ENCODE measurements at regions not wholly inside any gene's neighbourhood (a gene's known extent, or its start where the extent isn't known, plus 50 kb on each side); places are given as distances from the start of the nearest gene placed in this dataset.

DNA sequence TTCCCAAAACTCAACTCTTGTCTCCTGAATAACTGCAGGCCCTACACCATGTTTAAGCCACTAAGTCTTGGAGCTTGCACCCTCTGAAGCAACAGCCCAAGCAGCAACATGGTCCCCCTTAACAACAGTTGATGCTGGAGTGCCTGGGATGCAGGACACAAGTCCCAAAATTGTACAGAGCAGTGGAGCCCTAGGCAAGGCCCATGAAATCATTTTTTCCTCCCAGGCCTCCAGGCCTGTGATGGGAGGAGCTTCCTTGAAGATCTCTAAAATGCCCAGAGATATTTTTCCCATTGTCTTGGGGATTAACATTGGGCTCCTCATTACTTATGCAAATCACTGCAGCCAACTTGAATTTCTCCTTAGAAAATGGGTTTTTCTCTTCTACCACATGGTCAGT, 311.9 kb upstream of the EPHA3 start:
- DNase-seq: no peak
- no peaks in the 10 kb centered on the region for H3K36me3 ChIP-seq
- no peak overlapping the region for H3K4me3 ChIP-seq (ENCODE audit: low read depth, low read length)
- H3K4me1 ChIP-seq: no peaks in the 10 kb centered on the region
- H3K27me3 ChIP-seq: no peaks in the 10 kb centered on the region
- TF ChIP-seq, protein P1, sequence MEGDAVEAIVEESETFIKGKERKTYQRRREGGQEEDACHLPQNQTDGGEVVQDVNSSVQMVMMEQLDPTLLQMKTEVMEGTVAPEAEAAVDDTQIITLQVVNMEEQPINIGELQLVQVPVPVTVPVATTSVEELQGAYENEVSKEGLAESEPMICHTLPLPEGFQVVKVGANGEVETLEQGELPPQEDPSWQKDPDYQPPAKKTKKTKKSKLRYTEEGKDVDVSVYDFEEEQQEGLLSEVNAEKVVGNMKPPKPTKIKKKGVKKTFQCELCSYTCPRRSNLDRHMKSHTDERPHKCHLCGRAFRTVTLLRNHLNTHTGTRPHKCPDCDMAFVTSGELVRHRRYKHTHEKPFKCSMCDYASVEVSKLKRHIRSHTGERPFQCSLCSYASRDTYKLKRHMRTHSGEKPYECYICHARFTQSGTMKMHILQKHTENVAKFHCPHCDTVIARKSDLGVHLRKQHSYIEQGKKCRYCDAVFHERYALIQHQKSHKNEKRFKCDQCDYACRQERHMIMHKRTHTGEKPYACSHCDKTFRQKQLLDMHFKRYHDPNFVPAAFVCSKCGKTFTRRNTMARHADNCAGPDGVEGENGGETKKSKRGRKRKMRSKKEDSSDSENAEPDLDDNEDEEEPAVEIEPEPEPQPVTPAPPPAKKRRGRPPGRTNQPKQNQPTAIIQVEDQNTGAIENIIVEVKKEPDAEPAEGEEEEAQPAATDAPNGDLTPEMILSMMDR (IDR thresholded peaks at IDR 0.05; ENCODE audit: low read depth, low read length): no peak
- H3K9me3 ChIP-seq: no peaks in the 10 kb centered on the region; the same call in 1 of the 2 replicates

GRCh38 chr3:88807491-88808105, 299.8 kb upstream of the EPHA3 start:
- no peak overlapping the region for H3K4me3 ChIP-seq (ENCODE audit: low read depth, low read length)
- no peak for DNase-seq
- H3K36me3 ChIP-seq: no peaks in the 10 kb centered on the region
- H3K4me1 ChIP-seq: no peaks in the 10 kb centered on the region
- no peaks in the 10 kb centered on the region for H3K27me3 ChIP-seq
- TF ChIP-seq, protein P1 (IDR thresholded peaks at IDR 0.05; ENCODE audit: low read depth, low read length): no peak
- no peaks in the 10 kb centered on the region for H3K9me3 ChIP-seq

DNA sequence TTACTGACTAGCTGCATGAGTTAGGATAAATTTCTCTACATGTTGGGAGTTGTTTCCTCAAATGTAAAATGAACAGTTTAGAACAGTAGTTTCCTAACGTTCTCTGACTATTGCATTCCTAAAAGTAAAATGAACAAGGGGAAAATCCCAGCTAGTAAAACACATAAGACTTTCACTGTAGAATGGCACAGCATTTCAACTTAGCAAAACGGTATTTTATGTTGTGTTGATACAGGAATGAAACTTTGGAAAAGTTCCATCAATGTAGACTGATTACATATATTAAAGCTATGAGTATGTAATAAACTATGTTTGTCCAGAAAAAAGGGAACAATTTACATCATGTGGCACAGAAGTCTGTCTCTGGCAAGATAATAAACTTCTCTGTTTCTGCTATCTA, 297.4 kb upstream of the EPHA3 start:
- no peak for DNase-seq
- Histone ChIP-seq H3K36me3 (no peaks in the 10 kb centered on the region), H3K27me3 (no peaks in the 10 kb centered on the region), H3K4me1 (no peaks in the 10 kb centered on the region), H3K9me3 (no peaks in the 10 kb centered on the region), H3K4me3 (ENCODE audit: low read depth, low read length) (no peak overlapping the region)
- TF ChIP-seq, protein P1 (IDR thresholded peaks at IDR 0.05; ENCODE audit: low read depth, low read length): no peak

DNA sequence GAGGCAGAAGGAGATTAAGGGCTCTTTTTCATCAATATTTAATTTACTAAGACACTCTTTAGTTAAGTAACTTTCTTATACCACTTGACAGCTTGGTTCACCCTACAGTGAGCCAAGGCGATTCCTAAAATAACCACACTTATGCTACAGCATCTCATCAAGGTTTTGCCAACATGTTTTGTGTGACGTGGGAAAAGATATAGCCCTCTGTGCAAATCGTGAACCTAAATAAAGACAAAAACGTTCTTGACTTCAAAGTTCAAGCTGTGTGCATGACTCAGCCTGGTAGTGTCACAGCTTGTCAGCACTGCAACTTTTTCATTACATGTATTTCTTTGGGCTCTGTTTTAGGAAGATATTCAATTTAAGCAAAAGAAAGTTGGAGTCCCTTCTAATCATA, 297.0 kb upstream of the EPHA3 start:
- DNase-seq: no peak
- no peaks in the 10 kb centered on the region for H3K4me1 ChIP-seq
- H3K9me3 ChIP-seq: no peaks in the 10 kb centered on the region
- TF ChIP-seq, protein P1 (IDR thresholded peaks at IDR 0.05; ENCODE audit: low read depth, low read length): no peak
- H3K4me3 ChIP-seq (ENCODE audit: low read depth, low read length): no peak overlapping the region
- no peaks in the 10 kb centered on the region for H3K27me3 ChIP-seq
- no peaks in the 10 kb centered on the region for H3K36me3 ChIP-seq

DNA sequence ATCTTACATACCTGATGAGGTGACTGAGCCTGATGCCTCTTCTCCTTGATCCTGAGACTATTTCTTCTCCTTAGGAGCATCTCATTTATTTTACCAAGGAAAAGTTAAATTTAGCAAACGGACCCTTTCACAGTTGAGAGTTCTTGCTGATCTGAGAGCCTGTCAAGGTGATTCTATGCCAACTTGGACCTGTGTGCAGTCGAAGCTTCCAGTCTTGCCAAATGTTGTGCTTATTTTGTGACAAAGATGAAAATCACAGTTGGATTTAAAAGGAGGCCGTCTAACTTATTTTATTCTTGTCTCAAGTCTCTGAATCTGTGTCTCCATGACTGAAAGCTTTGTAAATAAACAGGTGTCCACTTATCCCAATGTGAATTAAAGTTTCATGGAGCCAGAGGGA, 296.3 kb upstream of the EPHA3 start:
- TF ChIP-seq, protein P1 (IDR thresholded peaks at IDR 0.05; ENCODE audit: low read depth, low read length): no peak
- Histone ChIP-seq H3K36me3 (no peaks in the 10 kb centered on the region), H3K27me3 (no peaks in the 10 kb centered on the region), H3K4me3 (ENCODE audit: low read depth, low read length) (no peak overlapping the region), H3K4me1 (no peaks in the 10 kb centered on the region), H3K9me3 (no peaks in the 10 kb centered on the region)
- no peak for DNase-seq

- H3K36me3 ChIP-seq: no peaks in the 10 kb centered on the region
- no peaks in the 10 kb centered on the region for H3K4me1 ChIP-seq
- TF ChIP-seq, protein P1 (IDR thresholded peaks at IDR 0.05; ENCODE audit: low read depth, low read length): no peak
- no peak overlapping the region for H3K4me3 ChIP-seq (ENCODE audit: low read depth, low read length)
- H3K27me3 ChIP-seq: no peaks in the 10 kb centered on the region
- no peak for DNase-seq
- no peaks in the 10 kb centered on the region for H3K9me3 ChIP-seq
Measured at GRCh38 chr3:88812576-88812975, 294.8 kb upstream of the EPHA3 start.

Measured in BE2C (cell line).